ENCODE measurements at regions not wholly inside any gene's neighbourhood (a gene's known extent, or its start where the extent isn't known, plus 50 kb on each side); places are given as distances from the start of the nearest gene placed in this dataset.

- TF ChIP-seq, protein P1, sequence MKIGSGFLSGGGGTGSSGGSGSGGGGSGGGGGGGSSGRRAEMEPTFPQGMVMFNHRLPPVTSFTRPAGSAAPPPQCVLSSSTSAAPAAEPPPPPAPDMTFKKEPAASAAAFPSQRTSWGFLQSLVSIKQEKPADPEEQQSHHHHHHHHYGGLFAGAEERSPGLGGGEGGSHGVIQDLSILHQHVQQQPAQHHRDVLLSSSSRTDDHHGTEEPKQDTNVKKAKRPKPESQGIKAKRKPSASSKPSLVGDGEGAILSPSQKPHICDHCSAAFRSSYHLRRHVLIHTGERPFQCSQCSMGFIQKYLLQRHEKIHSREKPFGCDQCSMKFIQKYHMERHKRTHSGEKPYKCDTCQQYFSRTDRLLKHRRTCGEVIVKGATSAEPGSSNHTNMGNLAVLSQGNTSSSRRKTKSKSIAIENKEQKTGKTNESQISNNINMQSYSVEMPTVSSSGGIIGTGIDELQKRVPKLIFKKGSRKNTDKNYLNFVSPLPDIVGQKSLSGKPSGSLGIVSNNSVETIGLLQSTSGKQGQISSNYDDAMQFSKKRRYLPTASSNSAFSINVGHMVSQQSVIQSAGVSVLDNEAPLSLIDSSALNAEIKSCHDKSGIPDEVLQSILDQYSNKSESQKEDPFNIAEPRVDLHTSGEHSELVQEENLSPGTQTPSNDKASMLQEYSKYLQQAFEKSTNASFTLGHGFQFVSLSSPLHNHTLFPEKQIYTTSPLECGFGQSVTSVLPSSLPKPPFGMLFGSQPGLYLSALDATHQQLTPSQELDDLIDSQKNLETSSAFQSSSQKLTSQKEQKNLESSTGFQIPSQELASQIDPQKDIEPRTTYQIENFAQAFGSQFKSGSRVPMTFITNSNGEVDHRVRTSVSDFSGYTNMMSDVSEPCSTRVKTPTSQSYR (CRISPR knock-in tag; IDR thresholded peaks at IDR 0.05) = no peak
- TF ChIP-seq NR2C2 (CRISPR knock-in tag; IDR thresholded peaks at IDR 0.05) (no peak), KAT7 (CRISPR knock-in tag; IDR thresholded peaks at IDR 0.05; ENCODE audit: borderline replicate concordance) (no peak), CTCF (IDR thresholded peaks at IDR 0.05) (no peak), E2F4 (CRISPR knock-in tag; IDR thresholded peaks at IDR 0.05; ENCODE audit: borderline replicate concordance, low read depth) (no peak), AFF4 (CRISPR knock-in tag; IDR thresholded peaks at IDR 0.05; ENCODE audit: borderline replicate concordance) (no peak), FOXP4 (CRISPR knock-in tag; IDR thresholded peaks at IDR 0.05) (no peak), FOXJ3 (CRISPR knock-in tag; IDR thresholded peaks at IDR 0.05; ENCODE audit: borderline replicate concordance) (no peak), ZBTB21 (CRISPR knock-in tag; IDR thresholded peaks at IDR 0.05; ENCODE audit: borderline replicate concordance) (no peak), FOXP1 (CRISPR knock-in tag; IDR thresholded peaks at IDR 0.05; ENCODE audit: borderline replicate concordance) (no peak), MAX (CRISPR knock-in tag; IDR thresholded peaks at IDR 0.05) (no peak), ZNF121 (CRISPR knock-in tag; IDR thresholded peaks at IDR 0.05) (no peak), EMX1 (CRISPR knock-in tag; IDR thresholded peaks at IDR 0.05) (no peak)
- TF ChIP-seq, protein P2, sequence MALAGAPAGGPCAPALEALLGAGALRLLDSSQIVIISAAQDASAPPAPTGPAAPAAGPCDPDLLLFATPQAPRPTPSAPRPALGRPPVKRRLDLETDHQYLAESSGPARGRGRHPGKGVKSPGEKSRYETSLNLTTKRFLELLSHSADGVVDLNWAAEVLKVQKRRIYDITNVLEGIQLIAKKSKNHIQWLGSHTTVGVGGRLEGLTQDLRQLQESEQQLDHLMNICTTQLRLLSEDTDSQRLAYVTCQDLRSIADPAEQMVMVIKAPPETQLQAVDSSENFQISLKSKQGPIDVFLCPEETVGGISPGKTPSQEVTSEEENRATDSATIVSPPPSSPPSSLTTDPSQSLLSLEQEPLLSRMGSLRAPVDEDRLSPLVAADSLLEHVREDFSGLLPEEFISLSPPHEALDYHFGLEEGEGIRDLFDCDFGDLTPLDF (CRISPR knock-in tag; IDR thresholded peaks at IDR 0.05) = no peak
Observed at GRCh38 chr16:65688301-65688700, 566.4 kb upstream of the CDH11 start.

Data from WTC11 (cell line).